GM10266 (cell line): ENCODE measurements at regions not wholly inside any gene's neighbourhood (a gene's known extent, or its start where the extent isn't known, plus 50 kb on each side); places are given as distances from the start of the nearest gene placed in this dataset.

ENCODE experiments used
- DNase-seq: peaks from one replicate; pipeline ENCODE4 v3.0.0; 2012; ENCODE audit errors: extremely low spot score
- CTCF ChIP-seq: IDR thresholded peaks from 2 replicates; pipeline ENCODE4 v1.5.1; 2012; ENCODE audit warnings: mild to moderate bottlenecking, low read depth; ENCODE audit not compliant: control insufficient read depth, insufficient read depth; ENCODE audit errors: missing control alignments

- TF ChIP-seq CTCF: no peak
- DNase-seq: no peak
Measured at GRCh38 chr7:37555528-37555927, 106.9 kb upstream of the ELMO1 start.

- DNase-seq: no peak
- TF ChIP-seq CTCF: no peak
Measured at GRCh38 chr7:37557571-37558209, 109.0 kb upstream of the ELMO1 start.

DNA sequence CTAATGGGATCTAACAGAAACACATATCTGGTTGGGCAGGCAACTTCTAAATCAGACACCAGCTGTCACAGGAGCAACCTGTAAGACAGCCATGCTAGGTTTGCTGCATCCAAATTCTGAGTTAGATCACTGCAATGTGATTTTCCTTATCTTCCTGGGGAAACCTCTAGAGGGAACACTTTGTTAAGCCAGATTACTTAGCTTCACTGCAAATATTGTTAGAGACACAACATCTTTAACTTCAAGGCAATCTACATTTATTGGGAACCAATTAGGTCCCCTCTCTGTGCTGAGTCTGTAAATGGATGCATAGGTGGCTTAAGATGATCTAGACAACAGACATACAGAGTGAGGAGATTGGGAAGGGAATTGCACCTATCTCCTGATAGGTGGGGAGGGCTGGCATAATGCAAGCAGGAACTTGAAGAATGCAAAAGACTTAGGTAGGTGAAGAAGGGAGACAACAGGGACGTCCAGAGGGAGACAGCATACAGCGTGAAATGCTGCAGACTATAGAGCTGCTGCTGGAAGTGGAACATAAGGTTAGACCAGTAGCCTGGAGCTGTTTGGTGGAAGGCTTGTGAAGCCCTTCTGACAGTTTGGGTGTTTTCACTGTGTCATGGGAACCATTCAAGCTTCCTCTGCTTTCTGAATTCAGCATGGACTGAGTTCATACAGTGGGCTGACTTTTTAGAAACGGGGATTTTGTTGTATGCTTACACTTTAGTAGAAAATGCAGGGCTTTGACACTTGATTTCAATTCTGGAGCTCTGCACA lies 109.8 kb upstream of the ELMO1 start:
- no peak for TF ChIP-seq CTCF
- no peak for DNase-seq

GRCh38 chr7:37570145-37570544 lies 113.4 kb upstream of the GPR141 start:
- DNase-seq: no peak
- no peak for TF ChIP-seq CTCF

DNA sequence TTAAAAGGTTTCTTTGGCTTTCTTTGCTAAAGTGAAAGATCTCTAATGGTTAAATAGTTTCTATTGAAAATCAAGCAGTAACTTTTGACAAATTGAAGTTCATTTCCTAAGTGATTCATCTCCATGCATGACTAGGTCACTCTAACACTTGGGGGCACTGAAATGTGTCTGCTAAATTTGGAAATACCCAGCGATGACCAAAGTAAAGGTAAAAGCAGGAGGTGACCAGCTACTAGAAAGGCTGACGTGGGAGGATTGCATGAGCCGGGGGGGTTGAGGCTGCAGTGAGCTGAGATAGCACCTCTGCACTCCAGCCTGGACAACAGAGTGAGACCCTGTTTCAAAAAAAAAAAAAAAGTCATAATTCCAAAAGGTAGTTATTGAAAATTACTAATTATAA lies 111.8 kb upstream of the GPR141 start:
- DNase-seq: no peak
- TF ChIP-seq CTCF: no peak

- TF ChIP-seq CTCF: no peak
- no peak for DNase-seq
Measured at GRCh38 chr7:37577412-37577811, 106.2 kb upstream of the GPR141 start.

DNA sequence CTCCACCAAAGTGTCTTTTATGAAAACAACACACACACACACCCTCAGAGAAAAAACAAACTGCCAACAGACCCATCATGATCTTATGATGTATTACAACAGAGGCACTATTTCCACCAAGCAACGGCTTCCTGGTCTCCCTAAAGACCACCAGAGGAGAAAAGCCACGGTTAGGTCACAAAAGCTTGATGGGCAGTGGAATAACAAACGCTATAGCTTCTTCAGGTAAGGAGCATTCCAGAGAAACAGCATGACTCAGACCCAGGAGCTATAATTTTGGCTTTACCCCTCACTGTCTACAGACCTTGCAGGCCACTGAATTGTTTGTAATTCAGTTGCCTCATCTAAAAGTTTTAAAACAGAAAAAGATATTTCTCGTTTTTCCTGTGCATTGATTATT lies 105.7 kb upstream of the GPR141 start:
- no peak for DNase-seq
- TF ChIP-seq CTCF: no peak
